ENCODE measurements at regions not wholly inside any gene's neighbourhood (a gene's known extent, or its start where the extent isn't known, plus 50 kb on each side); places are given as distances from the start of the nearest gene placed in this dataset.

GRCh38 chr16:73872856-73873255 is 423.8 kb upstream of the PSMD7 start:
- TF ChIP-seq EZH2 (IDR thresholded peaks at IDR 0.05; ENCODE audit: borderline replicate concordance, low read length) (no peak), CTCF (IDR thresholded peaks at IDR 0.05; ENCODE audit: low read length) (no peak)
